H9 (cell line): ENCODE measurements at regions not wholly inside any gene's neighbourhood (a gene's known extent, or its start where the extent isn't known, plus 50 kb on each side); places are given as distances from the start of the nearest gene placed in this dataset.

Experiments
- DNase-seq: peaks from one replicate; pipeline ENCODE4 v3.0.0-alpha.2; 2017
- H2AFZ ChIP-seq: one replicate; pipeline ENCODE4 v1.6.1; 2013; ENCODE audit warnings: mild to moderate bottlenecking, low read length, control low read depth, moderate library complexity
- H2AK5ac ChIP-seq: 2 replicates; pipeline ENCODE4 v1.6.1; 2013; ENCODE audit warnings: low read length, control low read depth, mixed read lengths; ENCODE audit not compliant: insufficient read length
- H2BK120ac ChIP-seq: one replicate; pipeline ENCODE4 v1.6.1; 2013; ENCODE audit warnings: low read depth, mild to moderate bottlenecking, low read length, control low read depth, inconsistent platforms; ENCODE audit not compliant: poor library complexity, severe bottlenecking
- H2BK12ac ChIP-seq: 2 replicates; pipeline ENCODE4 v1.6.1; 2013; ENCODE audit warnings: low read length, control low read depth, mixed read lengths, low read depth; ENCODE audit not compliant: insufficient read length
- H2BK15ac ChIP-seq: 2 replicates; pipeline ENCODE4 v1.6.1; 2013; ENCODE audit warnings: low read depth, low read length, control low read depth
- H2BK20ac ChIP-seq: one replicate; pipeline ENCODE4 v1.6.1; 2013; ENCODE audit warnings: low read depth, mild to moderate bottlenecking, low read length, control low read depth, inconsistent platforms; ENCODE audit not compliant: poor library complexity, severe bottlenecking
- H2BK5ac ChIP-seq: 2 replicates; pipeline ENCODE4 v1.6.1; 2013; ENCODE audit warnings: low read length, control low read depth, mixed read lengths; ENCODE audit not compliant: insufficient read length
- H3K14ac ChIP-seq: 2 replicates; pipeline ENCODE4 v1.6.1; 2013; ENCODE audit warnings: low read length, control low read depth; ENCODE audit not compliant: insufficient read depth
- H3K18ac ChIP-seq: 2 replicates; pipeline ENCODE4 v1.6.1; 2013; ENCODE audit warnings: low read depth, mild to moderate bottlenecking, mixed read lengths, low read length, control low read depth; ENCODE audit not compliant: insufficient read length
- H3K23ac ChIP-seq: 2 replicates; pipeline ENCODE4 v1.6.1; 2013; ENCODE audit warnings: low read length, control low read depth, mixed read lengths, low read depth; ENCODE audit not compliant: insufficient read length
- H3K23me2 ChIP-seq: 2 replicates; pipeline ENCODE4 v1.6.1; 2013; ENCODE audit warnings: low read depth, mild to moderate bottlenecking, mixed read lengths, low read length, control low read depth; ENCODE audit not compliant: insufficient read length, poor library complexity, severe bottlenecking
- H3K27ac ChIP-seq: 2 replicates; pipeline ENCODE4 v1.5.1; 2013; ENCODE audit warnings: low read length, control low read depth, mixed read lengths, low read depth; ENCODE audit not compliant: insufficient read length
- H3K27me3 ChIP-seq: 2 replicates; pipeline ENCODE4 v1.6.1; 2013; ENCODE audit warnings: low read length, control low read depth, inconsistent platforms; ENCODE audit not compliant: insufficient read depth
- H3K4ac ChIP-seq: 2 replicates; pipeline ENCODE4 v1.6.1; 2013; ENCODE audit warnings: low read depth, mild to moderate bottlenecking, control low read depth, inconsistent platforms, low read length, moderate library complexity
- H3K4me1 ChIP-seq: 2 replicates; pipeline ENCODE4 v1.6.1; 2013; ENCODE audit warnings: low read length, control low read depth, inconsistent platforms; ENCODE audit not compliant: insufficient read depth
- H3K4me2 ChIP-seq: 2 replicates; pipeline ENCODE4 v1.6.1; 2013; ENCODE audit warnings: low read length, control low read depth, mixed read lengths; ENCODE audit not compliant: insufficient read length, insufficient read depth
- H3K56ac ChIP-seq: 2 replicates; pipeline ENCODE4 v1.6.1; 2013; ENCODE audit warnings: low read depth, mild to moderate bottlenecking, mixed read lengths, low read length, control low read depth; ENCODE audit not compliant: insufficient read length
- H3K79me1 ChIP-seq: 2 replicates; pipeline ENCODE4 v1.6.1; 2013; ENCODE audit warnings: low read depth, mild to moderate bottlenecking, moderate library complexity, low read length, control low read depth, inconsistent platforms; ENCODE audit not compliant: insufficient read depth, poor library complexity, severe bottlenecking
- H3K79me2 ChIP-seq: 2 replicates; pipeline ENCODE4 v1.6.1; 2013; ENCODE audit warnings: low read length, control low read depth, inconsistent platforms; ENCODE audit not compliant: insufficient read depth
- H3K9ac ChIP-seq: 2 replicates; pipeline ENCODE4 v1.6.1; 2013; ENCODE audit warnings: low read length, control low read depth, mixed read lengths; ENCODE audit not compliant: insufficient read length; ENCODE audit errors: extremely low read depth
- H3K9me3 ChIP-seq: one replicate; pipeline ENCODE4 v1.6.1; 2013; ENCODE audit warnings: low read depth, low read length, inconsistent platforms; ENCODE audit not compliant: control insufficient read depth
- H3T11ph ChIP-seq: one replicate; pipeline ENCODE4 v1.6.1; 2013; ENCODE audit warnings: mild to moderate bottlenecking, low read length, control low read depth, inconsistent platforms
- H4K20me1 ChIP-seq: one replicate; pipeline ENCODE4 v1.6.1; 2013; ENCODE audit not compliant: control insufficient read depth, insufficient read length, insufficient read depth
- H4K5ac ChIP-seq: 2 replicates; pipeline ENCODE4 v1.6.1; 2013; ENCODE audit warnings: low read depth, mild to moderate bottlenecking, mixed read lengths, low read length, control low read depth; ENCODE audit not compliant: insufficient read length
- H4K8ac ChIP-seq: replicated peaks from 2 replicates; pipeline ENCODE4 v1.6.1; 2013; ENCODE audit warnings: low read length, control low read depth, mixed read lengths, low read depth; ENCODE audit not compliant: insufficient read length
- H4K91ac ChIP-seq: 2 replicates; pipeline ENCODE4 v1.6.1; 2013; ENCODE audit warnings: low read depth, mild to moderate bottlenecking, moderate library complexity, mixed read lengths, low read length, control low read depth; ENCODE audit not compliant: insufficient read length
- H3K27ac Mint-ChIP-seq, 3 experiments: 2 replicates in 2 of 3; 3 replicates in 1 of 3; pipeline ENCODE4 v1.8.0; 2020 to 2021; ENCODE audit warnings: mixed read lengths in 3 of 3, mild to moderate bottlenecking in 1 of 3, moderate library complexity in 1 of 3
- H3K27me3 Mint-ChIP-seq: 2 replicates; pipeline ENCODE4 v1.8.0; 2021; ENCODE audit warnings: low read depth, mild to moderate bottlenecking, moderate library complexity, mixed read lengths
- H3K36me3 Mint-ChIP-seq, 3 experiments: 2 replicates in 2 of 3; 3 replicates in 1 of 3; pipeline ENCODE4 v1.8.0; 2020 to 2021; ENCODE audit warnings: low read depth in 3 of 3, mixed read lengths in 3 of 3; ENCODE audit not compliant: insufficient read depth in 1 of 3
- H3K4me1 Mint-ChIP-seq, 2 experiments: 2 replicates each; pipeline ENCODE4 v1.8.0; 2020; ENCODE audit warnings: mixed read lengths in 2 of 2
- H3K4me3 Mint-ChIP-seq, 2 experiments: 2 replicates in 1 of 2; 3 replicates in 1 of 2; pipeline ENCODE4 v1.8.0; 2020 to 2021; ENCODE audit warnings: mild to moderate bottlenecking in 2 of 2, mixed read lengths in 2 of 2, moderate library complexity in 1 of 2
- H3K9me3 Mint-ChIP-seq, 2 experiments: 2 replicates in 1 of 2; 3 replicates in 1 of 2; pipeline ENCODE4 v1.8.0; 2020; ENCODE audit warnings: mild to moderate bottlenecking in 2 of 2, mixed read lengths in 2 of 2, moderate library complexity in 1 of 2
- CTCF ChIP-seq: fragments of 200-600 bp; sonication (generic); conservative IDR thresholded peaks from 3 replicates; pipeline ENCODE4 v1.8.0; 2021; ENCODE audit warnings: antibody characterized with exemption, mild to moderate bottlenecking
- WGBS: extraction: QIAGEN DNeasy Blood & Tissue Kit; methylation state at CpG from one replicate; pipeline ENCODE4 v1.1.7; 2013; ENCODE audit warnings: missing lambda C conversion rate, low lambda C conversion rate, mixed read lengths; ENCODE audit not compliant: insufficient read length; ENCODE audit errors: extremely low coverage; 5-methylcytosine and 5-hydroxymethylcytosine counted together

GRCh38 chr17:30586818-30587595 lies 109.8 kb downstream of the GOSR1 start:
- Histone ChIP-seq H3T11ph (no peak overlapping the region), H3K79me2 (no peaks in the 10 kb centered on the region), H2BK12ac (no peak overlapping the region), H3K79me1 (no peaks in the 10 kb centered on the region), H3K14ac (no peak overlapping the region), H3K27me3 (no peaks in the 10 kb centered on the region), H2AK5ac (no peak overlapping the region), H3K4me2 (no peak overlapping the region), H3K4me1 (no peaks in the 10 kb centered on the region), H2BK20ac (no peak overlapping the region), H2BK5ac (no peak overlapping the region), H3K18ac (no peak overlapping the region), H3K9ac (no peak overlapping the region), H2BK120ac (no peak overlapping the region), H3K23me2 (no peaks in the 10 kb centered on the region), H3K27ac (no peak overlapping the region), H4K91ac (no peak overlapping the region), H3K23ac (no peak overlapping the region), H4K8ac (no peak overlapping the region), H3K56ac (no peak overlapping the region), H4K5ac (no peak overlapping the region), H4K20me1 (no peaks in the 10 kb centered on the region), H3K9me3 (no peaks in the 10 kb centered on the region), H2BK15ac (no peak overlapping the region), H2AFZ (no peak overlapping the region), H3K4ac (no peak overlapping the region)
- peaks cover 0 to 6% of the 10 kb centered on the region in 2 experiments; a peak in 1 of 5 replicates for H3K9me3 Mint-ChIP-seq
- WGBS, result no CpG with 5 or more reads among the region's 5 CpGs
- TF ChIP-seq CTCF, result no peak
- 0 out of 7 replicates have a peak, but pooled peaks cover 0 to 3% (median 0%) of the 10 kb centered on the region in 3 experiments for H3K36me3 Mint-ChIP-seq
- H3K4me3 Mint-ChIP-seq, result no peak overlapping the region
- H3K27me3 Mint-ChIP-seq, result peaks cover 2% of the 10 kb centered on the region; the same call in 1 of the 2 replicates
- peaks cover 0 to 3% of the 10 kb centered on the region in 2 experiments; a peak in 1 of 4 replicates for H3K4me1 Mint-ChIP-seq
- H3K27ac Mint-ChIP-seq, result no peak overlapping the region
- no peak for DNase-seq
